ENCODE measurements at regions not wholly inside any gene's neighbourhood (a gene's known extent, or its start where the extent isn't known, plus 50 kb on each side); places are given as distances from the start of the nearest gene placed in this dataset.

DNA sequence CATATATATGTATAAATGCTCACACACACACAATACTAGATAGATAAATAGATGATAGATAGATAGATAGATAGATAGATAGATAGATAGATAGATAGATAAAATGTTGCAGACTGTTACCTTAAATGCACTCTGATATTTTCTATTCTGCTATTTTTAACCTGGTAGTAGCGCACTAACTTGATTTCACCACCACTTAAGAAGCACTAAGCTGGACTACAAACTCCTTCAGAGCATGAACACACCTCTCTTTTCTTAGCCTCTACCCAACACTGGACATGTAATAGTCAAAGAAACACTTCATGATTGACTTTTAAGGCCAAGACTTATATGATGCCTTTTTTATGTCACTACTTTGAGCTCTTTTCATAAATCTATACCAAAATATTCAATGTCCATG lies 304.6 kb upstream of the UBE2E2 start:
- TF ChIP-seq, protein P1, sequence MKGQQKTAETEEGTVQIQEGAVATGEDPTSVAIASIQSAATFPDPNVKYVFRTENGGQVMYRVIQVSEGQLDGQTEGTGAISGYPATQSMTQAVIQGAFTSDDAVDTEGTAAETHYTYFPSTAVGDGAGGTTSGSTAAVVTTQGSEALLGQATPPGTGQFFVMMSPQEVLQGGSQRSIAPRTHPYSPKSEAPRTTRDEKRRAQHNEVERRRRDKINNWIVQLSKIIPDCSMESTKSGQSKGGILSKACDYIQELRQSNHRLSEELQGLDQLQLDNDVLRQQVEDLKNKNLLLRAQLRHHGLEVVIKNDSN (IDR thresholded peaks at IDR 0.05; ENCODE audit: borderline replicate concordance, low read depth) = no peak
- no peak for TF ChIP-seq MEF2A (IDR thresholded peaks at IDR 0.05; ENCODE audit: borderline replicate concordance, low read depth)
- no peak for TF ChIP-seq EZH2phosphoT487 (IDR thresholded peaks at IDR 0.05; ENCODE audit: borderline replicate concordance, low read depth)
- TF ChIP-seq TCF12 (IDR thresholded peaks at IDR 0.05) = no peak
- TF ChIP-seq, protein P2, sequence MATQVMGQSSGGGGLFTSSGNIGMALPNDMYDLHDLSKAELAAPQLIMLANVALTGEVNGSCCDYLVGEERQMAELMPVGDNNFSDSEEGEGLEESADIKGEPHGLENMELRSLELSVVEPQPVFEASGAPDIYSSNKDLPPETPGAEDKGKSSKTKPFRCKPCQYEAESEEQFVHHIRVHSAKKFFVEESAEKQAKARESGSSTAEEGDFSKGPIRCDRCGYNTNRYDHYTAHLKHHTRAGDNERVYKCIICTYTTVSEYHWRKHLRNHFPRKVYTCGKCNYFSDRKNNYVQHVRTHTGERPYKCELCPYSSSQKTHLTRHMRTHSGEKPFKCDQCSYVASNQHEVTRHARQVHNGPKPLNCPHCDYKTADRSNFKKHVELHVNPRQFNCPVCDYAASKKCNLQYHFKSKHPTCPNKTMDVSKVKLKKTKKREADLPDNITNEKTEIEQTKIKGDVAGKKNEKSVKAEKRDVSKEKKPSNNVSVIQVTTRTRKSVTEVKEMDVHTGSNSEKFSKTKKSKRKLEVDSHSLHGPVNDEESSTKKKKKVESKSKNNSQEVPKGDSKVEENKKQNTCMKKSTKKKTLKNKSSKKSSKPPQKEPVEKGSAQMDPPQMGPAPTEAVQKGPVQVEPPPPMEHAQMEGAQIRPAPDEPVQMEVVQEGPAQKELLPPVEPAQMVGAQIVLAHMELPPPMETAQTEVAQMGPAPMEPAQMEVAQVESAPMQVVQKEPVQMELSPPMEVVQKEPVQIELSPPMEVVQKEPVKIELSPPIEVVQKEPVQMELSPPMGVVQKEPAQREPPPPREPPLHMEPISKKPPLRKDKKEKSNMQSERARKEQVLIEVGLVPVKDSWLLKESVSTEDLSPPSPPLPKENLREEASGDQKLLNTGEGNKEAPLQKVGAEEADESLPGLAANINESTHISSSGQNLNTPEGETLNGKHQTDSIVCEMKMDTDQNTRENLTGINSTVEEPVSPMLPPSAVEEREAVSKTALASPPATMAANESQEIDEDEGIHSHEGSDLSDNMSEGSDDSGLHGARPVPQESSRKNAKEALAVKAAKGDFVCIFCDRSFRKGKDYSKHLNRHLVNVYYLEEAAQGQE (IDR thresholded peaks at IDR 0.05; ENCODE audit: low read depth, low read length) = no peak
- no peak for TF ChIP-seq GABPA (IDR thresholded peaks at IDR 0.05; ENCODE audit: low read depth)
- TF ChIP-seq, protein P3, sequence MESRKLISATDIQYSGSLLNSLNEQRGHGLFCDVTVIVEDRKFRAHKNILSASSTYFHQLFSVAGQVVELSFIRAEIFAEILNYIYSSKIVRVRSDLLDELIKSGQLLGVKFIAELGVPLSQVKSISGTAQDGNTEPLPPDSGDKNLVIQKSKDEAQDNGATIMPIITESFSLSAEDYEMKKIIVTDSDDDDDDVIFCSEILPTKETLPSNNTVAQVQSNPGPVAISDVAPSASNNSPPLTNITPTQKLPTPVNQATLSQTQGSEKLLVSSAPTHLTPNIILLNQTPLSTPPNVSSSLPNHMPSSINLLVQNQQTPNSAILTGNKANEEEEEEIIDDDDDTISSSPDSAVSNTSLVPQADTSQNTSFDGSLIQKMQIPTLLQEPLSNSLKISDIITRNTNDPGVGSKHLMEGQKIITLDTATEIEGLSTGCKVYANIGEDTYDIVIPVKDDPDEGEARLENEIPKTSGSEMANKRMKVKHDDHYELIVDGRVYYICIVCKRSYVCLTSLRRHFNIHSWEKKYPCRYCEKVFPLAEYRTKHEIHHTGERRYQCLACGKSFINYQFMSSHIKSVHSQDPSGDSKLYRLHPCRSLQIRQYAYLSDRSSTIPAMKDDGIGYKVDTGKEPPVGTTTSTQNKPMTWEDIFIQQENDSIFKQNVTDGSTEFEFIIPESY (IDR thresholded peaks at IDR 0.05; ENCODE audit: borderline replicate concordance, low read depth) = no peak
- TF ChIP-seq RCOR1 (IDR thresholded peaks at IDR 0.05; ENCODE audit: low read length) = no peak
- TF ChIP-seq, protein P4, sequence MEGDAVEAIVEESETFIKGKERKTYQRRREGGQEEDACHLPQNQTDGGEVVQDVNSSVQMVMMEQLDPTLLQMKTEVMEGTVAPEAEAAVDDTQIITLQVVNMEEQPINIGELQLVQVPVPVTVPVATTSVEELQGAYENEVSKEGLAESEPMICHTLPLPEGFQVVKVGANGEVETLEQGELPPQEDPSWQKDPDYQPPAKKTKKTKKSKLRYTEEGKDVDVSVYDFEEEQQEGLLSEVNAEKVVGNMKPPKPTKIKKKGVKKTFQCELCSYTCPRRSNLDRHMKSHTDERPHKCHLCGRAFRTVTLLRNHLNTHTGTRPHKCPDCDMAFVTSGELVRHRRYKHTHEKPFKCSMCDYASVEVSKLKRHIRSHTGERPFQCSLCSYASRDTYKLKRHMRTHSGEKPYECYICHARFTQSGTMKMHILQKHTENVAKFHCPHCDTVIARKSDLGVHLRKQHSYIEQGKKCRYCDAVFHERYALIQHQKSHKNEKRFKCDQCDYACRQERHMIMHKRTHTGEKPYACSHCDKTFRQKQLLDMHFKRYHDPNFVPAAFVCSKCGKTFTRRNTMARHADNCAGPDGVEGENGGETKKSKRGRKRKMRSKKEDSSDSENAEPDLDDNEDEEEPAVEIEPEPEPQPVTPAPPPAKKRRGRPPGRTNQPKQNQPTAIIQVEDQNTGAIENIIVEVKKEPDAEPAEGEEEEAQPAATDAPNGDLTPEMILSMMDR (IDR thresholded peaks at IDR 0.05) = no peak
- TF ChIP-seq RFX5 (IDR thresholded peaks at IDR 0.05; ENCODE audit: low read length) = no peak
- no peak for TF ChIP-seq JUND (IDR thresholded peaks at IDR 0.05)
- no peak for TF ChIP-seq RAD21 (IDR thresholded peaks at IDR 0.05; ENCODE audit: low read length)
- no peak for TF ChIP-seq GATA2 (CRISPR knock-in tag; IDR thresholded peaks at IDR 0.05)
- no peak for TF ChIP-seq TAF1 (IDR thresholded peaks at IDR 0.05; ENCODE audit: borderline replicate concordance, low read depth, low read length)

Data from SK-N-SH (cell line).